Fibroblast of lung (primary cell): ENCODE measurements at regions not wholly inside any gene's neighbourhood (a gene's known extent, or its start where the extent isn't known, plus 50 kb on each side); places are given as distances from the start of the nearest gene placed in this dataset.

Experiments used
- CTCF ChIP-seq, 2 donors: IDR thresholded peaks in 1 of 2; conservative IDR thresholded peaks in 1 of 2; 1 replicate in 1 of 2; 2 replicates in 1 of 2; pipeline ENCODE4 v1.5.1; 2011 to 2012; ENCODE audit warnings: low read length in 2 of 2, control low read depth in 1 of 2, inconsistent platforms in 1 of 2, low read depth in 1 of 2, mild to moderate bottlenecking in 1 of 2
- EZH2 ChIP-seq: IDR thresholded peaks from 2 replicates; pipeline ENCODE4 v1.5.1; 2012; ENCODE audit warnings: low read length, control low read depth, mild to moderate bottlenecking; ENCODE audit errors: missing control alignments

DNA sequence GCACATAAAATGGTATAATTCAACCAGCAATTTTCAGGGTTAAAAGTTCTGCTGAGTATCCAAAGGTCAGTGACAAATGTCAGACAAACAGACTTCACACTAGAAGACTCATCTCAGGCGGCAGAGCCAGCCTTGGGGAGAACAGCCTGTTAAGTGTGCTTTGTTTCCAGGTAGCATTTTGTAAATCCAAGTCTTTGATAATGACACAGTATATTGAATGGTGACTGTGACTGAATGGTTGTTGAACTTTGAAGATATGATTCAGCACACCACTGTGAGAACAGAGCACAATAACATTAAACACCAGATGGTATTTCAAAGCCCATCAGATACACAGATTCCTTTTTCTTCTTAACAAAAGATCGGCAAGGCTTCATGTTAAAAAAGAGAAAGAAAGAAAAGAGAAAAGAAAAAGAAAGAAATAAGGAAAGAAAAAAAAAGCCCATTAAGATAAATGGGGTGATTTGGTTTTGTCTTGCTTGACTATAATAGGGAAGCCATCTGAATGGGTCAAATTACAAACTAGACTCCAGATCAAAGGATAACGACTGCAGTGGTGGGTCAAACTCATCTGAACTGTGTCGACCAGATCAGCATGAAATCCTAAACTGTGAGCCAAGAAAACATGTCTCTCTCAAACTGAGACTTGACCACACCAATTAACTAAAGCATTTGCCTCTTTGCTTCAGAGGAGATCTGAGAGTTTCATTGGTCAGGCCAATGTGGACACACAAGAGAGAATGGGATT, 313.0 kb upstream of the ZNF608 start:
- TF ChIP-seq CTCF (conservative IDR thresholded peaks at IDR 0.05 in 1 of 2, IDR thresholded peaks at IDR 0.05 in 1 of 2; ENCODE audit: low read depth in 1 of 2, low read length in 2 of 2) (no peak), EZH2 (no peak)
